ENCODE measurements at regions not wholly inside any gene's neighbourhood (a gene's known extent, or its start where the extent isn't known, plus 50 kb on each side); places are given as distances from the start of the nearest gene placed in this dataset.

- TF ChIP-seq EZH2phosphoT487 (IDR thresholded peaks at IDR 0.05; ENCODE audit: insufficient read depth, low read depth) (no peak), EZH2 (IDR thresholded peaks at IDR 0.05; ENCODE audit: insufficient read depth, poor library complexity, severe bottlenecking) (no peak)
Observed at GRCh38 chr10:130340816-130341215, 204.6 kb downstream of the GLRX3 start.

Measured in GM23248 (cell line).